ENCODE measurements at regions not wholly inside any gene's neighbourhood (a gene's known extent, or its start where the extent isn't known, plus 50 kb on each side); places are given as distances from the start of the nearest gene placed in this dataset.
A peak's percentile ranks its signal among the peaks of the same experiment; 100 is the strongest.

GRCh38 chr5:87069974-87070608, 197.6 kb upstream of the RASA1 start:
- TF ChIP-seq CTCF (IDR thresholded peaks at IDR 0.05) (peak in 4 of 5 experiments; percentile 32 to 44 (median 36)), EP300 (IDR thresholded peaks at IDR 0.05; ENCODE audit: low read depth) (no peak), POLR2A (IDR thresholded peaks at IDR 0.05) (no peak)
